Tibial nerve (tissue), 4 donors: ENCODE measurements at regions not wholly inside any gene's neighbourhood (a gene's known extent, or its start where the extent isn't known, plus 50 kb on each side); places are given as distances from the start of the nearest gene placed in this dataset.

ENCODE experiments used
- EP300 ChIP-seq, 2 donors: sonication (generic); formaldehyde crosslinking; IDR thresholded peaks; one replicate each; pipeline ENCODE4 v1.6.1; 2017; ENCODE audit warnings: antibody characterized with exemption in 2 of 2, mild to moderate bottlenecking in 1 of 2
- POLR2A ChIP-seq, 2 donors: fragments of 450-650 bp; IDR thresholded peaks; one replicate each; pipeline ENCODE4 v1.6.1; 2017; ENCODE audit warnings: antibody characterized with exemption in 2 of 2, mild to moderate bottlenecking in 2 of 2, moderate library complexity in 2 of 2
- TF ChIP-seq, protein P1 (sequence below), 5 experiments: fragments of 200-600 bp in 3 of 5; fragments of 450-650 bp in 2 of 5; sonication (generic) in 3 of 5; IDR thresholded peaks; one replicate each; pipeline ENCODE4 v1.5.1; 2016 to 2019; ENCODE audit warnings: antibody characterized with exemption in 5 of 5, mild to moderate bottlenecking in 3 of 5, moderate library complexity in 2 of 5

- TF ChIP-seq POLR2A (IDR thresholded peaks at IDR 0.05): no peak
- TF ChIP-seq, protein P1, sequence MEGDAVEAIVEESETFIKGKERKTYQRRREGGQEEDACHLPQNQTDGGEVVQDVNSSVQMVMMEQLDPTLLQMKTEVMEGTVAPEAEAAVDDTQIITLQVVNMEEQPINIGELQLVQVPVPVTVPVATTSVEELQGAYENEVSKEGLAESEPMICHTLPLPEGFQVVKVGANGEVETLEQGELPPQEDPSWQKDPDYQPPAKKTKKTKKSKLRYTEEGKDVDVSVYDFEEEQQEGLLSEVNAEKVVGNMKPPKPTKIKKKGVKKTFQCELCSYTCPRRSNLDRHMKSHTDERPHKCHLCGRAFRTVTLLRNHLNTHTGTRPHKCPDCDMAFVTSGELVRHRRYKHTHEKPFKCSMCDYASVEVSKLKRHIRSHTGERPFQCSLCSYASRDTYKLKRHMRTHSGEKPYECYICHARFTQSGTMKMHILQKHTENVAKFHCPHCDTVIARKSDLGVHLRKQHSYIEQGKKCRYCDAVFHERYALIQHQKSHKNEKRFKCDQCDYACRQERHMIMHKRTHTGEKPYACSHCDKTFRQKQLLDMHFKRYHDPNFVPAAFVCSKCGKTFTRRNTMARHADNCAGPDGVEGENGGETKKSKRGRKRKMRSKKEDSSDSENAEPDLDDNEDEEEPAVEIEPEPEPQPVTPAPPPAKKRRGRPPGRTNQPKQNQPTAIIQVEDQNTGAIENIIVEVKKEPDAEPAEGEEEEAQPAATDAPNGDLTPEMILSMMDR (IDR thresholded peaks at IDR 0.05): no peak
- TF ChIP-seq EP300 (IDR thresholded peaks at IDR 0.05): no peak
These were observed 1185.0 kb upstream of the CITED2 start for GRCh38 chr6:140559458-140559857.
